GM21576 (cell line): ENCODE measurements at regions not wholly inside any gene's neighbourhood (a gene's known extent, or its start where the extent isn't known, plus 50 kb on each side); places are given as distances from the start of the nearest gene placed in this dataset.
A peak's percentile ranks its signal among the peaks of the same experiment; 100 is the strongest.
"Not testable (repeated sequence)": the region's sequence is repeated elsewhere in the genome, so short reads cannot be mapped to it uniquely, and the experiment has no call there.

ENCODE experiments used
- ATAC-seq: cut with Tn5 transposase; IDR thresholded peaks from one replicate; pipeline ENCODE4 v1.9.1; 2021; ENCODE audit warnings: mild to moderate bottlenecking, moderate library complexity; ENCODE audit not compliant: unreplicated experiment

DNA sequence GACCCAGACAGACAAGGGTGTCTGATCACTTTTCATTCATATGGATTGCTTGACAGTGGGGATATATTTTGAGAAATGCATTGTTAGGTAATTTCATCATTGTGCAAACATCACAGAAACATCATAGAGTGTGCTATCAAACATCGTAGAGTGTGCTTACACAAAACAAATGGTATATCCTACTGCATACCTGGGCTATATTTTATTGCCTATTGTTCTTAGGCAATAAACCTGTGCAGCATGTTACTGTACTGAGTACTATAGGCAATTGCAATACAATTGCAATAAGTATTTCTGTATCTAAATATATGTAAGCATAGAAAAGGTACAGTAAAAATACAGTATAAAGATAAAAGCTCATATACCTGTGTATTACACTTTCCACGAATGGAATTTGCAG is 319.1 kb downstream of the KIF20B start:
- ATAC-seq, result no peak

DNA sequence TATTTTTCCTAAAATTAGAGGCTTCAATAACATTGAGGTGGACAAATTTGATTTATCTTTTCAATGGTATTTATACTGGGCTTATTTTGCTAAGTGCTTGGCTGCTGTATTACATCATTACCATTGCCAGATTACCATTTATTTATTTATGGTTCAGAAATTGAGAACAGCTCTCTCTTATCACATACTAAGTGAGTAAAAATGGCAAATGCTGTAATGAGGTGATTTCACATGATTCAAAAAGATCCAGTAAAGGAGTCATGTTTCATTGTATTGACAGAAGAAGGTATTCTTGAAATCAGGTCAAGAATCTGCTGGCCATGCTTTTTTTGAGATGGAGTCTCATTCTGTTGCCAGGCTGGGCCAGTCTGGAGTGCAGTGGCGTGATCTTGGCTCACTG is 322.6 kb downstream of the KIF20B start:
- no peak for ATAC-seq

DNA sequence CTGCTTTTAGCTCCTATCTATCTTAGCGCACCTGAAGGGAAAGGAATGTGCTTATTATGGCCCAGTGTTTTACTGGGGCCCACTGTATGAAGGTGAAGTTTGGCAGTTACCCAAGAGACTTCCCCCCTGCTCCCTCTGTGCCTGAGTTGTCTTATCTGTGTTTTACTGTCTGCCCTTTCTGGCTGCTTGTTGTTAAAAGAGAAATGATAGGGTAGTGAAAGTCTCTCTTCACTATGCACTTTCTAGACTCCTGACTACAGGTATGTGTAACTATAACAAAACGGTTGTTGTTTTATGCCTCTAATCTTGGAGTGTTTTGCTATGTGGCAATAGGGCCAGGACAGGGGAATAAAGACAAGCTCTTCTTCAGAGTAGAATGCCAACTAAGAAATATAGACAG is 326.9 kb downstream of the KIF20B start:
- no peak for ATAC-seq

DNA sequence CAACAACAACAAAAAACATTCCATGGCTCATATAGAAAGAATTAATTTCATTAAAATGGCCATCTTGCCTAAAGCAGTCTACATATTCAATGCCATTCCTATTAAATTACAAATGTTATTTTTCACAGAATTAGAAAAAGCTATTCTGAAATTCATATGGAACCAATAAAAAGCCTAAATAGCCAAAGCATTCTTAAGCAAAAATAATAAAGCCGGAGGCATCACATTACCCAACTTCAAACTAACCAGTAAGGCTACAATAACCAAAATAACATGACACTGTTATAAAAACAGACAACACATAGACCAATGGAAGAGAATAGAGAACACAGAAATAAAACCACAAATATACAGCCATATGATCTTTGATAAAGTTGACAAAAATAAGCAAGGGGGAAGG is 330.4 kb downstream of the KIF20B start:
- no peak for ATAC-seq

DNA sequence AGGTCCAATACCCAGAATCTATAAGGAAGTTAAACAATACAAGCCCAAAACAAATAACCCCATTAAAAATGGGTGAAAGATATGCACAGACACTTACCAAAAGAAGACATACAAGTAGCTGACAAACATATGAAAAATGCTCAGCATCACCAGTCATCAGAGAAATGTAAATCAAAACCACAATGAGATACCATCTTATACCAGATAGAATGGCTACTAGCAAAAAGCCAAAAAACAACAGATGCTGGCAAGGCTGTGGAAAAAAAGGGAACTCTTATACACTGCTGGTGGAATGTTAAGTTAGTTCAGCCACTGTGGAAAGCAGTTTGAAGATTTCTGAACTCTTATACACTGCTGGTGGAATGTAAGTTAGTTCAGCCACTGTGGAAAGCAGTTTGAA is 331.1 kb downstream of the KIF20B start:
- ATAC-seq, result no peak

DNA sequence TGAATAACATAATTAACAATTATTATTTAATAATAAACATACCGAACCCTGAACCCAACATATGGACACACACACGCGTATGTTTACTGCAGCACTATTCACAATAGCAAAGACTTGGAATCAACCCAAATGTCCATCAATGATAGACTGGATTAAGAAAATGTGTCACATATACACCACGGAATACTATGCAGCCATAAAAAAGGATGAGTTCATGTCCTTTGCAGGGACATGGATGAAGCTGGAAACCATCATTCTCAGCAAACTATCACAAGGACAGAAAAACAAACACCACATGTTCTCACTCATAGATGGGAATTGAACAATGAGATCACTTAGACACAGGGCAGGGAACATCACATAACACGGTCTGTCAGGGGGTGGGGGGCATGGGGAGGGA is 333.5 kb downstream of the KIF20B start:
- not testable (repeated sequence) for ATAC-seq

DNA sequence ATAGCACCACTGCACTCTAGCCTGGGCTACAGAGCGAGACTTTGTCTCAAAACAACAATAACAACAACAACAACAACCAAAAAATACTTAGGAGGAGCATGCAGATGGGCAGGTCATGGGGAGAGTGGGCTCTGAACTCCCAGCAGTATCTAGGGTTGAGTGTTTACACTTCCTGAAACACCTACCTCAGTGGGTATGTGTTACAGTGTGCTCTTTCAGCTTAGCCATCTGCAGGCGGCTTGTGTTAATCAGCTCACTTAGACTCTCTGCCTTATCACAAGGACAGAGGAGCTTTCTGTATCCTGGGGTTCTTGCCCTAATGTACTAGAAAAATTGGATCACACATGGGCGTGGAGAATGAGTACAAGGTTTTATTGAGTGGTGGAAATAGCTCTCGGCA is 340.2 kb downstream of the KIF20B start:
- no peak for ATAC-seq

DNA sequence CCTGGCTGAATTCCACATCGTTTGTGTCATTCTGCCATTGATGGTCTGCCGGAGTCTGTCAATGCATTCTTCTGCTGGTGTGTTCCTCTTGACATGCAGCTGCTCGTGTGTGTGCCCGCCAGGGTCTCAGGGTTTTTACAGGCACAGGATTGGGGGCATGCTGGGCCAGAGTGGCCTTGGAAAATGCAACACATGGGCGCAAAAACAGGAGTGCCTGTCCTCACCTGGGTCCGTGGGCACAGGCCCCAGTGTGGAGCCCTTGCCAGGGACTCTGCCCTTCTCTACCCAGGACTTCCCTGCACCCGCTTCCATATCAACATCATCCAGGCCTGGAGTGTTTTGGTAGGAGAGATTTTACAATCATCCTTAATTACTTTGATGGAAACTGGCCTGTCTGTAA is 340.7 kb downstream of the KIF20B start:
- no peak for ATAC-seq

DNA sequence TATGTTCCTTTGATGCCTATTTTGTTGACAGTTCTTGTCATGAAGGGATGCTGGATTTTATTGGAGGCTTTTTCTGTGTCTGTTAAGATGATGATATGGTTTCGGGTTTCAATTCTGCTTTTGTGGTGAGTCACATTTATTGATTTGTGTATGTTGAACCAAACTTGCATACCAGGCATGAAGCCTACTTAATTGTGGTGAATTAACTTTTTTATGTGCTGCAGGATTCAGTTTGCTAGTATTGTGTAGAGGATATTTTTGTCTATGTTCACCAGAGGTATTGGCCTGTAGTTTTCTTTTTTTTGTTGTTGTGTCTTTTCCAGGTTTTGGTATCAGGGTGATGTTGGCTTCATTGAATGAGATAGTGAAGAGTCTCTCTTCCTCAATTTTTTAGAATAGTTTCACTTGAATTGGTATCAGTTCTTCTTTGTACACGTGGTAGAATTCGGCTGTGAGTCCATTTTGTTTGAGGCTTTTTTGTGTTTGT is 345.9 kb downstream of the KIF20B start:
- peak; percentile 85 for ATAC-seq

DNA sequence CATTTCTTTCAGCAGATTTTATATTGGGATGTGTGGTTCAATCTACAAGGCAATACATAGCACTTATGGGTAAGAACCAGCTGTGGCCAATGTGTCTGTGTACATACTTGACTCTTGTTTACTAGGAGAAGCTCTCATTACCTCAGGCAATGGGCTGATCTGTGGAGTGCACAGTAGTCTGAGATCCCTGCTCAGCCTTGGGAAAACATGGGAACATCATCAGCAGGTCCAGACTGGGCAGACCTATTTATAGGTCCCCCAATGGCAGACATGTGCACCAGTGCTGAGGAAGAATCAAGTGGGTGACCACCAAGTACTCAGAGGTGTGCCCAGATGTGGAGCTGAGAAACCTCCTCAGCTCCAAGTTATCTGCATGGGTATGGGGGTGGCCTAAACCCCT is 349.7 kb downstream of the KIF20B start:
- no peak for ATAC-seq

DNA sequence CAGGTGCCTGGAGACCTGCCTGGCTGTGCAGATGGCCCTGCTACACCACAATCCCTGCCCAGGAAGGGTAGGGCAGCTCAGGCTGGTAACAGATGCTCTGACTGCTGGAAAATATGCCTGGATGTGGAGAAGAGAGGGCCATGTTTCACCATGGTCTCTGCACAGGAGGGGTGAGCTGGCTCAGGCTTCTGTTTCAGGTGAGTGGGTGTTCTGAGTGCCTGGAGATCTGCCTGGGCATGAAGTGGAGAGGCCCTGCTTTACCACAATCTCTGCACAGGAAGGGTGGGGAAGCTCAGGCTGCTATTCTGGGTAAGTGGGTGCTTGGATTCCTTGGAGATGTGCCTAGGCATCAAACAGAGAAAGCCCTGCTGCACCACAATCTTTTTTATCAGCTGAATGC is 350.1 kb downstream of the KIF20B start:
- no peak for ATAC-seq

DNA sequence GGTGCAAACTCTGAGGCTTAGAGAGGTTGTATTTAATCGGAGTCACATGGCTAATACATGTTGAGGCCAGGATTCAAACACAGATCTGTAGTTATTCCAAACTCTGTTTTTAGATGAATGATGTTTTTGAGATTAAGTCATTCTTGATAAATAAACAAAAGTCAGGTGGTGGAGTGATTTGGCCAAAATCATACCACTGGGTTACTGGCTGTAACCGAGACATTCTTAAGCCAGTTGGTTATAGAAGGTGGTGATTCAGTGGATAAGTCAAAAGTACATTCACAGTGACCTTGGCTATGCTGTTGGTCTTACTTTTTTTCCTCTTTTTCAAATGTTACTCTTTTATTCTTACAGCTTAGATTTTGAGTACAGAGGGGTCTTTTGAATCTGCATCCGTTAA is 361.4 kb downstream of the KIF20B start:
- no peak for ATAC-seq

DNA sequence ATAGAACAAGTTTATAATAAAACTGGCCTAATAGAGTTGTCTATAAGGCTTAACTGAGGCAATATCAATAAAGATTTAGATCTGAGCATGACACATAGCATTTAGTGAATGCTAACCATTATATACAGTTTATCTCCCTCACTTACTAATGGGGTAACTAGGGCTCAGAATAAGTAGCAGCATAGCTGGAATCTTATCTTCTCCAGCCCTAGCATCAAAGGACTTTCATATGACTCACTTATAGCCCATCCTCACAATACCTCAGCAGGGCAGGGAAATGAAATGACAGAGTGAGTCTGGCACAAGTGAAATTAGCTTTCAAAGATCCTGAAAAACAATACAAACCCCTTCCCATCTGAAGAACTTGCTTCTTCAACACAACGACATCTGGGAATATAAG is 362.9 kb downstream of the KIF20B start:
- ATAC-seq, result no peak

DNA sequence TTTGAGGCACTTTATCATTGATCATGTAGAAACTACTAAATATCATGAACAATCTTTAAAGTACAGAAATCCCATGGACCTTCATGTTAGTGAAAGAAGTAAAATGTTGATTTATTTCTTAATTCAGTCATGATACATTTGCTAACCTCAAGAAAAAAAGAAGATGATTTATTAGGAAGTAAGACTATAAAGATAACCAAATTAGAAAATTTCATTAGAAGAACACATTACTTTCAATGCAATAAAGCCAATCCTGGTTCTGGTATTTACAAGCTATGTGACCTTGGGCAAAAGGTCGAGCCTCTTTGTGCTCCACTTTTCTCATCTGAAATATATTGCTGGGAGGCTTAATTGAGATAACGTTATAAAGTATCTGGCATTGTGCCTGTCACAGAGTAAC is 365.0 kb downstream of the KIF20B start:
- no peak for ATAC-seq

DNA sequence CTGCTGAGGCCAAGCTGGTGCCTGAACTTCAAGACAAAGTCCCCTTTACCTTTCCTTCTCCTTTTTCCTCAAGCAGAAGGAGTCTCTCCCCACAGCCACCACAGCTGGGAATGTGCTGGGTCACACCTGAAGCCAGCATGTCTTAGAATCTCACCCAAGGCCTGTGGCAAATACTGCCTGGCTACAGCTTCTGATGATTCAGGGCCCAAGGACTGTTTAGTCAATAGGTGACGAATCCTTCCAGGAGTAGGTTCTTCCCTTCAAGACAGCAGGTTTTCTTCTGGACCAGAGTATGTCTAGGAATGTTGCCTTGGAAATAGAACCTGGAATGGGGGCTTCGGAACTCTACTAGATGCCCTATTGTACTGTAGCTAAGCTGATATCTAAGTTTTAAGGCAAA is 374.6 kb downstream of the KIF20B start:
- no peak for ATAC-seq

DNA sequence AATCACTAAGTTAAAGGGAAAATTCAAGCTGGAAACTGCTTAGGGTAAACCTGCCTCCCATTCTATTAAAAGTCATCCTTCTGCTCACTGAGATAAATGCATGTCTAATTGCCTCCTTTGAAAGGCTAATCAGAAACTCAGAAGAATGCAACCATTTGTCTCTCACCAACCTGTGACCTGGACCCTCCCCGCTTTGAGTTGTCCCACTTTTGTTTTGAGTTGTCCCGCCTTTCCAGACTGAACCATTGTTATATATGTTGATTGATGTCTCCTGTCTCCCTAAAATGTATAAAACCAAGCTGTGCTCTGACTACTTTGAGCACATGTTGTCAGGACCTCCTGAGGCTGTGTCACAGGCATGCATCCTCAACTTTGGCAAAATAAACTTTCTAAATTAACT is 378.4 kb downstream of the KIF20B start:
- ATAC-seq, result no peak

DNA sequence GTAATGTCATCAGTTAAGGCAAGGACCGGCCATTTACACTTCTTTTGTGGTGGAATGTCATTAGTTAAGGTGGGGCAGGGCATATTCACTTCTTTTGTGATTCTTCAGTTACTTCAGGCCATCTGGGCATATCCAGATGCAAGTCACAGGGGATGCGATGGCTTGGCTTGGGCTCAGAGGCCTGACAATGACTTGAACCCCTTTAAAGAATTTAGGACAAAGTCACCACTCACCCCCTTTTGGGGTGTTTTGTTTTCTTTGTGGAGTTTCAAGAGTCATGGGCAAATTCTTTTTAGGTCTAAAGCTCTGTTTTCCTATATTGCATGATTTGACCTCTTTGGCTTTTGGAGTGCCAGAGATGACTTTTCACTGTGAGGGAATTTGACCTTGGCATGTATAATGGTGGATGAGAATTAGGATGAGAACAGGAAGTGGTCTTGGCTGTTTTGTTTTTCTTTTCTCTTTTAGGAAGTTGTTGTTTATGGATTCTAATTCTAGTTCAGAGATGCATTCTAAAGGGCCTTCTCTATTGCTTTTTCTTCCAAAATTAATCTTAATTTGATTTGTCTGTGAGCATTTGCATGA is 385.3 kb downstream of the KIF20B start:
- ATAC-seq, result not testable (repeated sequence)

DNA sequence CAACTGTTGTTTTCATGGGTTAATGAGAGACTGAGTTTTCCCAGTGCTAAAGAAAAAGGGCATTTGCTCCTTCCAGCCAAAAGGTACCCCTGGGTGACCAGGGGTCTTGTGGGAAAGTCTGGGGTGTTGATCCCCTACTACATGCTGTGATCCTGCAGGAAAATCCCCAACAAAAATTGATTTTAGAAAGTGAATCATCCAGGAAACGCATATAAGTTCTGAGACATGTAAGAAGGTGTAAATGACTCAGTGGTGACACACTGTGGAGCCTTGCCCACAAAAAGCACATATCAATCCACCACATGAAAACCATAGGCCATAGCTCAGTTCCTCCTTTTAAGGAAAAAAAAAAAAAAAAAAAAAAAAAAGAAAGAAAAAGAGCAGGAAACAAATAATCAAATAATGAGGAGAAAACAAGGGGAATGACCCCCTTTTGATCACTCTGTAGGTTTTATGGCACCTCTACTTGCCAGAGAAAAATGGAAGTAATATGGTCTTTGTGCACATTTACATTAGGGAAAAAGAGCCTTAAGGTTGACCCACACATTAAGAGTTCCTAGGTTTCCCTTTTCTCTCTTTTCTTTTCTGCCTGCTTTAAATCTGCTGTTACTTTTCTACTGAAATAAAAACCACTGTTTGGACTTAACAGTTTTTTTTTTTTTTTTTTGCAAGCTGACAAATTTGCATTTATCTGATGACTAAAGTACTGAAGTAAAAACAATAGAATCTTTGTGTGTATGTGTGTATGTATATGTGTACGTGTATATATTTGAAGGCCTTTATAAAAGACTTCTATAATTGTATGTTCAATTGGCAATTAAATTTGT is 386.0 kb downstream of the KIF20B start:
- ATAC-seq, result peak; percentile 100

DNA sequence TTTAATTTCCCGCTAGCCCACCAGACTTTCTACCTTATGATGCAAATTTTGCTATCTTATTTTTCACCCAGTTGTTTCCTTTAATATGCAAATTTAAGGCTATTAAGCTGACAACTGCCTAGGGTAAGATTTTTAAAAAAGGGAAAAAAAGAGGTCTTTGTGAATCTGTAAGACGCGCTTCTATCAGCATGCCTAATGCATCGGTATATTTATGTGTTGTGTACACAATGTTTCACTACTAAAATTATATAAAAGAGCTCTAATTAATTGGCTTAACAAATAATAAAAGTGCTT is 386.6 kb downstream of the KIF20B start:
- ATAC-seq, result no peak

DNA sequence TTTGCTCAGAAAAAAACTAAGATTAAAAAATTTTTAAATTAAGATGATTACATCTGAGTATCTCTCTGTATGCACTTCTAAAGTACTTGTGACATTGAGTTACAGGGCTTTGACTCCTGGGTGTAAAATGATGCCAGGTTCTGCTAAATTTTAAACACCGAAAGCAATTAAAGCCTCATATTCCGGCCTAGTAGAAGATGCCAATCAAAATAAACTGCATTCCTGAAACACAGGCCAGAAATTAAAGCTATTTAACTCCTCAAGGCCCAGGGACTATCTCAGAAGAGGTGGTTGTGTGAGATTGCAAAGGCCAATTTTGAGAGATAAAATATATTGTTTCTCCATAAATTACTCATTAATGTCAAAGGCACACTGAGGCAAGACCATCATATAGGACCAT is 388.3 kb downstream of the KIF20B start:
- no peak for ATAC-seq

DNA sequence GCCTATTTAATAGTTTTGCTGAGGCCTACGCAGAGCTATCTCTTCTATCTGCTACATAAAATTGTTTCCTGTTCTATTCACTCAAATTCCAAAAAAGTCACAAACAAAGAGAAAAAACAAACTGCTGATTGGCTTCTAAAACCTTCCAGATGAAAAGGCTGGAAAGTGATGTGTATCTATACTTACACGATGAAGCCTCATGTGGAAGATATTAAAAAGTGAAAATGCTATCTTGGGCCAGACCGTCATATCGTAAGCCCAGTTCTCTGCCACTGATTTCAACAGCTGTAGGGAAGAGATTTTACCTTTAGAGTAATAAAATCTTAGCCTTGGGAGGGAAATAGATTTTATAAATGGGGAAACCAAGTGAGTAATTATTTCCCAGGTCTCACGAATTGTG is 394.8 kb downstream of the KIF20B start:
- ATAC-seq, result no peak

DNA sequence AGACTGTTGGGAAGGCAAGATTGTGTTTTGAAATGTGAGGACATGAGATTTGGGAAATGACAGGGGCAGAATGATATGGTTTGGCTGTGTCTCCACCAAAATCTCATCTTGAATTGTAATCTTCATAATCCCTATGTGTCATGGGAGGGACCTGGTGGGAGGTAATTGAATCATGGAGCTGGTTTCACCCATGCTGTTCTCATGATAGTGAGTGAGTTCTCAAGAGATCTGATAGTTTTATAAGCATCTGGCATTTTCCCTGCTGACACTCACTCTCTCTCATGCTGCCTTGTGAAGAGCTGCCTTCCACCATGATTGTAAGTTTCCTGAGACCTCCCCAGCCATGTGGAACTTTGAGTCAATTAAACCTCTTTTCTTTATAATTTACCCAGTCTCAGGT is 406.2 kb downstream of the KIF20B start:
- not testable (repeated sequence) for ATAC-seq

DNA sequence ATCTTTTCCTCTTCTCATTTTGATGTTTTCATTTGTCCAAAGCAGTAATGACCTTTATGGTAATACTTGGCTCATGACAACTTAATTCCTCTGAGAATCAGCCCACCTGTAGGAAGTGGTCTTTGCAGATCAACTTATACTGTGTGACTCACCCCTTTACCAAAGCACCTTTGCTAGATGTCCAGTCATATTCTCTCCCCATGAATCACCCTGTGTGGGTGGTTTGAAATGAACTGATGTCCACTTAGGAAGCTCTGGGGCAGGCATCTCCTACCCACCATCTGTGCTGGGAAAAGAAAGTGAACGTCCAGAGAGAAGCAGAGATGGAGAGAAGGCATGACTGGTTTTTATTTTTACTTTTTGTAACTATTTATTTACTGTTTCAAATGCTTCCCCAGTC is 410.3 kb downstream of the KIF20B start:
- no peak for ATAC-seq
